HG03565 (cell line): ENCODE measurements at regions not wholly inside any gene's neighbourhood (a gene's known extent, or its start where the extent isn't known, plus 50 kb on each side); places are given as distances from the start of the nearest gene placed in this dataset.

ENCODE experiments used
- ATAC-seq: cut with Tn5 transposase; IDR thresholded peaks from one replicate; pipeline ENCODE4 v1.9.1; 2021; ENCODE audit warnings: mild to moderate bottlenecking, moderate library complexity; ENCODE audit not compliant: unreplicated experiment

DNA sequence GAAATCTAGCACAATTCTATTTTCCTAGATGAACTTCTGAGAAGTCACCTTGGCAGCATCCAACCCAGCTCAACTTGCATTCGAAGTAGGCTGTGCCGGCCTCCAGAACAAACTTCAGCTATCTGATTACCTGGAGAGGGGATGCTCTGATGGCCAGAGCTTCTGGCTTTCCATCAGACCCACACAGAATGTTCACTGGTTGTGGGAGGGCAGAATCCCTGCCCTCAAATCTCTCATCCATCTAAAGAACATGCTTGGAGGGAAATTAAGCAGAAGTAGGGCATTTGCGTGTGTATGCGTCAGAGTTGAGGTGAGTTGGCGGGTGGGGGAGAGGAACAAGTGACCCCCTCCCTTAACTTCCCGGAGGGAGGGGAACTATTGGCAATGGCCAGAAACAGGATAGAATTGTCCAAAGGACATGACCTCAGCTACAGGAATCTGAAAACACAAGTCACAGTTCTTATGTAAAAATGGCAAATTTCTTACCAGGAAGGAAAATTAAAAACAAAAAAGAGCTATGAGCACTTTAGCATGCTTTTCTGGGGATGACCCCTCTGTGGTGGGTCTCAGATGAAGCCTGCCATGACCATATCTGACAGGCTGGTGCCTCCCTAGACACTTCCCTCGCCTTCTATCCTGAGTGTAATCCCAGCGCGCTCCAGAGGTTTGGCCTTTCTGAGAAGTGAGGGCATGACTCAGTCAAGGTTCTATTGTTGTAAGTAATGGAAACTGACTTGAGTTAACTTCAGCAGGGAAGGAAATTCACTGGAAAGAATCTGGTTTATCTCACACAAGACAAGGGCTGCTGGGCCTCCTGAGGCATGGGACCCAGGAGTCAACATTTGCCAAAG is 278.8 kb downstream of the RPS24 start:
- no peak for ATAC-seq

DNA sequence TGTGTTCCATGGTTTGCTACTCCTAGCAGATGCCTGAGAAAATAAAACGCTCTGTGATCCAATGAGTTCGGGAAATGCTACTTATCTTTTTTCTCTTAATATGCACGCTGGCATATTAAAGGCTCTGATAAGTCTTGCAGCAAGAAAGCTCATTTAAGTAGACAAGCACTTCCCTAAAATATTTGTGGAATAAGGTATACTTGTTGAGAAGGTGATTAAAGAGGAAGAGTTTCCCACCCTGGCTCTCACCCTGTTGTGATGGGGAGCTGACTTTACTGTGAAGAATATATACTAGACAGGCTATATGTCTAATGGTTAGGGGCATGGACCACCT is 279.4 kb downstream of the RPS24 start:
- no peak for ATAC-seq

DNA sequence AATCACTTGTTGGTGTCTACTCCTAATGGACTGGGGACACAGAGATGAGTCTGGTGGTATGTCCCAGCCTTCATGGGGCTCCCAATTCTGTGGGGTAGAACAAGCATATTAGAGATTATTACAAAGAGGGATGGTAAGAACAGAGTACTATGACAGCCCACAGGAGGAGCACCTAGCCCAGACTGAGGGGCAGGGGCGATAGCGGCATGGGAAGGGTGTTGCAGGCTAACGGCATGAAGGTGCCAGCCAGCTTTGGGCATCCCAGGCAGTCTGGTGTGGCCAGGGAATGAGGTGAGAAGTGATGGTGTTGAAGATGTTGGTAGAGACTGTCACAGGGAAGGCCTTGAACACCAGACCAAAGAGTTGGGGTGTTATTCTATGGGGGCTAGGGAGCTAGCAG is 280.0 kb downstream of the RPS24 start:
- no peak for ATAC-seq

DNA sequence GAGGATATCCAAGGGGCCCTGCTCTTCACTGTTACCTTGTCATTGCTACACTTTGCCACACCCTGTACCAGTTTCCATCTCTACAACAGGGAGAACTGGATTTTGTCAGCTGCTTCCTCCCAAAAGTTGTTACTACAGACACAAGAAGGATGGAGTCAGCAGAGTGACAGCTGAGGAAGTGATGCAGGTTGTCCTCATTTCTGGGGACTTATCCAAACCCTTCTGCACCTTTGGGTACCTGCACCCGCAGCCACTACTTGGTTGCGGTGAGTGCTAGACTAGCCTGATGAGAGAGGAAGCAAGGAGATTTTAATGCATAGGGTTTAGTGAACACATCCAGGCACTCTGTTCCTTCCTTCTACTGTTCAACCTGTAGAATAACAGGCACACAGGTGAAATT is 281.0 kb downstream of the RPS24 start:
- ATAC-seq: no peak

DNA sequence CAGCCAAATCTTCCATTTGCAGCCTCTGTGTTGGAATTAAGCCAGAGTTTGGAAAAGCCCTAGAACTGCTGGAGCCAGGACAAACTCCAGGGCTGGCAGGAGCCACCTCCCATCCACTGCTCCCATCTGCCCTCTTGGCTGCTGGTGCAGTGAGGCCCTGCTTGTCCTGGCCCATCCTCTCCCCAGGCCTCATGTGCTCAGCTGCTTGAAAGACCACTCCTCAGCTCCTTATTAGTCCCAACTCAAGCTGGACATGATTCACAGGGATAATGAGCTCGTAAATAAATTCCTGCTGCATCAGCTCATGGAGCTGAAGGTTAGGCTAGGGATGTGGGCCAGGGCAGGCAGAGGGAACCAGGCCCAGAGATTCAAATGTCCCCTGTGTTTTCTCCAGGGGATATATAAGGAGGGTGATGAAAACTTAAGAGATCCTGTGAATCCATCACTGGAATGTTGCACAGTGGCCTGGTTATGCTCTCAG is 282.8 kb downstream of the RPS24 start:
- ATAC-seq: no peak

DNA sequence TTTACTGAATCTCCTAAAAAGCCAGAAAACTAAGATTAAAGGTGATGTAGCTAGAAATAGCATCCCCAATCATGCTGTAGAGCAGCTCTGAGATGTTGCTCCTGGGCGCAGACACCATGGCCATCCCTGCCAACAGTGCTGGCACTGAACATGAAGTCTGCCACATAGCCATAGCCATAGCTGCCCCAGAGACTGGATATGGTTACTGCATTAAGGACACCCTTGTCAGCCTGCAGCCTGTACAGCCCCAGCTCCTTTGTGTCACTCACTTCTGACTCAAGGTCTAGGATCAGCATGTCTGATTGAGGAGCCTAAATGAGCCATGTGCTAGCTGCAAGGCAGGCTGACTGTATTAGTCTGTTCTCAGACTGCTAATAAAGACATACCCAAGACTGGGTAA is 284.6 kb downstream of the RPS24 start:
- ATAC-seq: no peak

DNA sequence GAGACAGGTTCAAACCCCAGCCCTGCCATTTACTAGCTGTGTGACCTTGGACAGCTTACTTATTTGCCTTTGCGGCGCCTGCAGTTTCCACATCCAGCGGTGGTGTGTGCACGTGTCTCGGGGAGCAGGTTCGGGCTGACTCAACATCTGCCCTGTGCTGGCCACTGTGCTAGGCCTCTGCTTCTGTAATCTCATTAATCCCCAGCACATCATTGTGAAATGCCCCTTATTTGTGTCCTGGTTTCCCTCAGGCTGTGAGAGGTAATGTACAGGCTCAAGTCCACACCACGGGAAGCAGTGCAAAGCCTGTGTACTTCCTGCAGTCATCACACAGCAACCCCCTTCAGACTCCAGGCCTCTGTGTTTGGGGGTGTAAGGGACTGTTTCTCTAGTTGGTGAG is 285.7 kb downstream of the RPS24 start:
- no peak for ATAC-seq

DNA sequence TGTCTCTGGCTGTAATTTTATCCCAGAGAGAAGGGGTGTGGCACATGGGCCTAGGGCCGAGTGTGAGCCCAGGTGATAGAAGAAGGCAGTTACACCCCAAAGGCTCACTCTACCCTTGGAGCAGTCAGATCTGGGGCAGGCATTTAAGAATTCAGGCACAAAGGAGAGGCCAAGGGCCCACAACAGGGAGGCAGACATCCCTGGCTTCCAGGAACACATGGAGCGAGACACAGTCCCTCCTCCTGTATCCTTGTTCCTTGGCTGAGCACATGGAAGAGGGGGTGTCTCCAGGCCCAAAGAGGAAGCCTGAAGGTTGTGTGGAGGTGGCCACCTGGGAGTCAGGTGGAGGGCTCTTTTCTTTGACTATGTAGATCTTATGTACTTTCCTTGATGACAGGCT is 286.2 kb downstream of the RPS24 start:
- no peak for ATAC-seq

DNA sequence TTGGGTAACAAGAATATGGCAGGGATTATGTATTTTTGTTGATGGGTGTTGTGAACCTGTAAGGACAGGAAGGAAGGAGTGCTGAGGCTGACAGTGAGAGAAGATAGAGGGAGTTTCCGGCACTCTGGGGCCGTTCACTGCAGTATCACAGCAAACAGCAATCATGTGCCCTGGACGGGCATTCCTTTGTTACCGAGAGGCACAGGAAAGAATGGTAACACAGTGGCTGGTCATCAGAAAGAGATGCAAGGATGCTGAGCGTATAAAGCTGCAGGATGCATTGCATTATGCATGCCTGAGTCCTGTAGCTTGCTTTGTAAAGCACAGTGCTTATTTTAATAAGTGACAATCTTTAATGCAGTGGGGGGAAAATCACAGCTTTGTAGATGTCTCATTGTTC is 286.8 kb downstream of the RPS24 start:
- no peak for ATAC-seq

DNA sequence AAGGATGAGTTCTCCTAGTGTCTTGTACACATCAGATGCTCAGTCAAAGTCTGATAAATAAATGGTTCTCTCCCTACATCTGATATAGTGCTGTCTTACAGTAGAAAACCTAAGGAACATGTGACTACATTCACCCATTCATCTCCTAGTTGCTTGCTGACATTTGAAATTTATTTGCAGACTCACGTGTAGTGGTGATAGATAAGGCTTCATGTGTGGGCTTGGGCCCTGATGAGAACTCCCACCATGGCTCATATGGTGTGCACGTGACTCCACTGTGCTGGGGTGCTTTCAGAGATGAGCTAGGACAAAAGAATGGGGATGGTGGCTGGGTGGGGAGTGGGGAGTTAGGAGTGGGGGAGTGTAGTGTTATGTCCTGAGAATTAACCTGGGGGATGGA is 287.3 kb downstream of the RPS24 start:
- no peak for ATAC-seq

DNA sequence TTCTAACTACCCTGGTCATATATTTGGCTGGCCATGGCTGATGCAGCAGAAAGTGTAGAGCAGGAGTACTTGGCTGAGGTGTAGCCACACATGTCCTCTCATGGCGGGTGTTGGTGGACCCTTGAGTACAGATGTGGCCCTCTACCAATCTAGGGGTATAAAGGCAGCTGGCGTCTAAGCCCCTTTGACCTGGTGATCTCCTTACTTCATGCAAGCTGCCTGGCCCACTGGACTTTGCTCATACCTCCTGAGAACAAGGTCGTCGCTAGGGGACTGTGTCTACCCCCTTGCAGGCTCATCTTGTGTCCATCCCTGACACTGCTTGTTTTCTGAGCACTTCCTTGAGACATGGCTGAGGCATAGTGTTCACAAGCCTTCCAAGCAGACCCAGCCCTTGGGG is 287.8 kb downstream of the RPS24 start:
- no peak for ATAC-seq

DNA sequence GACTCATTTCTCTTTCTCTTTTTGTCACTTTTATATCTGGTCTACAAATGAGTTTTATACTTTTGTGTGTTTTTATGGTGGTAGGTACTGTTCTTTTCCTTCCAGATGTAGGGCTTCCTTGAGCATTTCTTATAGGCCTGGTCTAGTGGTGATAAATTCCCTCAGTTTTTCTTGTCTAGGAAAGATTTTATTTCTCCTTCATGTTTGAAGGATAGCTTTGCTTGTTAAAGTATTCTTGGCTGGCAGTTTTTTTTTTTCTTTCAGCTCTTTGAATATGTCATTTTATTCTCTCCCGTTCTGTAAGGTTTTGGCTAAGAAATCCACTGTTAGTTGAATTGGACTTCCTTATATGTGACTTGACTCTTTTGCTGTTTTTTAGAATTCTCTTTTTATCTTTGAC is 292.7 kb downstream of the RPS24 start:
- no peak for ATAC-seq

DNA sequence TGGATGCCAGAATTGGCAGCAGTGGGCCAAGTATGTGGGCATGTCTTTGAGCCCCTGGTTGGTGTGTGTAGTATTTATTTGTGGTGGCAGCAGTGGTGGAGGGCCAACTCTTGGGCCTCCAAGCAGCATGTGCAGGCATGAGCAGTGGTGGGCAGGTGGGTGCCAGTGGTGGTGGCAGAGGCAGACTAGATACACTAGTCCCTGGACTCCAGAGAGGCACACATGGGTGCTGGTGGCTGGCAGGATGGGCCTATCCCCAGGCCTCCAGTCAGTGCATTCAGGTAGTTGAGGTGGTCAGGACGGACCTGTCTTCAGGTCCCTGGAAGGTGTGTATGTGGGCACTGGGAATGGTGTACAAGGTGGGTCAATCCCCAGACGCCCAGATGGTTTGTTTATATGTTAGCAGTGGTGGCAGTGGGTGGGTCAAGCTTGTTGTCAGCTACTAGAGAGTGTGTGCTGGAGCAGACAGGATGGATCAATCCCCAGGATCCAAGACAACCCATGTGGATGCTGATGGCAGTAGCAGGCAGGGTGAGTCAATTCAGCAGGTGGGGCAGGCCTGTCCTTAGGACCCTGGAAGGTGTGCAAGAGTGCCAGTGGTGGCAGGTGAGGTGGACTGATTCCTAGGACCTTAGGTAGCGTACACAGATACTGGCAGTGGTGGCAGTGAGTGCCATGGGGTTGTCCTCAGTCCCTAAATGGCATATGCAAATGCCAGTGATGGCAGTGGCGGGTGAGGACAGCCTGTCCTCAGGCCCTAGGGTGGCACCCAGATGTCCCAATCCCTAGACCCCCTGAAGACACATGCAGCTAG is 294.3 kb downstream of the RPS24 start:
- ATAC-seq: no peak

DNA sequence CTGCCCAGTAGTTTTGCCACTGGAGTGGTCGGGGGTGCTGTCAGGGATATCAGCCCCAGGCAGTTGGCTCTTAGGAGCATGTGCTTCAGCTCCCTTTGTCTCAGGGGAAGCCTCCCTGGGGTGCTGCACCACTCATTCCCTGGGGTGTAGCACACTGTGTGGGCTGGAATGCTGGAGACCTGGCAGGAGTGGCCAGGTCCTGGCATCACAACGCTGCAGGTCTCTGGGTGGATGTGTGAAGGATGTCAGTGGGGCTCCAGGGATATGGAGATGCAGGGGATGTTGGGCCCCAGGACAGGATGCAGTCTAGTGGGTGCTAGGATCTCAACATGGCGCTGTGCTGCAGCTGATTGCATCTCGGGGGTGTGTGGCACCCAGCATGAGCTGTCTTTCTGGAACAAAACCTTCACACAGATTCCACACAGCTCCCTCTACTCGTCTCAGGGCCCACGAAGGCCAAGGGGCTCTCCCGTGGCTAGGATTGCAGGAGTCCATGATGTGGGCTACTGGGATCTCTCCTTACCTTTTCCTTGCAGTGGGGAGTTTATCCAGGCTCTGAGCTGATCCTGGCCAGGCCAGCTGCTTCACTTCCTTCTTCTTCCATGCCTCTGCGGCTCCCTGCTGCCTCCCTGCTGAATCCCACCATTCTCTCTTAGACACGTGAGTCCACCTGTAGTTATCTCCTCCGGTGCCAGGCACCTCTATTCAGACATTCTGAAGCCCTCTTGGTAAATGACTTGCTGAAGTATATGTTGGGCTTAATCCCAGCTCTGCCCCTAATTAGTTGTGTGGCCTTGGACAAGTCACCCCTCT is 295.1 kb downstream of the RPS24 start:
- no peak for ATAC-seq

DNA sequence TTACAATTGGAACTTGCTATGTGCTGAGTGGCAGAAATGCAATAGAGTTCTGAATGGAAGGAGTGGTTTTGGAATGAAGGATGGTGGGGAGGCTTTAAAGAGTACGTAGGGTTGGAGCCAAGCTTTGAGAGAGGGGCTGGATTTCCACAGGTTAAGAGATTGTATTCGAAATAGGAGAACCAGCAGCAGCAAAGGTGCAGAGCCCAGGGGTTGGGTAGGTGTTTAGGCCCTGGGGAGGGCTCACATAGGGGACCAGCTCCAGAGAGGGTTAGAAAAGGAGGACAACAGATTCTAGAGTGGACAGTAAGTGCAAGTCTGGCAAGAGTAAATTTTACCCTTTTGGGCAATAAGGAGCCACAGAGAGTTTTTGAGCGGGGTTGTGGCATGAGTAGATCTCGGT is 297.2 kb downstream of the RPS24 start:
- ATAC-seq: no peak

DNA sequence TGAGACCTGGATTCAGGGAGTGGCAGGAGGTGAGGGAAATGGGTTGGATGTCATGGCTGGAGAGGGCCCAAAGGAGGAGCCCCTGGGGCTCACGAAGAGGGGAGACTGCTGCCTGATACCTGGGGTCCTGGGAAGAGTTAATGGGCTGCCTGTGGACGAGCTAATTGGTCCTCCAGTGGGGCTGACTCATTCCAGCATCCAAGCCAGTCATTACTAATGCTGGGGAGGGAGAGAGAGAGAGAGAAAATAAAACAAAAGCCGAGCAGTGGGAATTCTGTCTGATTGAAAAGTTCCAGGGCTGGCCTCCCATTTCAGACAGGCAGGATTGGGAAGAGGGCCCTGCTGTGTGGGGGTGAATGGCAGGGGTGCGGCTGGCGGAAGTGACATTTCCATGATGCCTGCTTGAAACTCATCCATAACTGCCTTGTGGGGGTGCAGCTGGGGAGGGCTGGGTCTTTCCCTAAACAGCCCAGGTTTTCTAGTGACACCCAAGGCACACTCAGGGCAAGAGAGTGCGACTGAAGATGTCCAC is 297.8 kb downstream of the RPS24 start:
- no peak for ATAC-seq

DNA sequence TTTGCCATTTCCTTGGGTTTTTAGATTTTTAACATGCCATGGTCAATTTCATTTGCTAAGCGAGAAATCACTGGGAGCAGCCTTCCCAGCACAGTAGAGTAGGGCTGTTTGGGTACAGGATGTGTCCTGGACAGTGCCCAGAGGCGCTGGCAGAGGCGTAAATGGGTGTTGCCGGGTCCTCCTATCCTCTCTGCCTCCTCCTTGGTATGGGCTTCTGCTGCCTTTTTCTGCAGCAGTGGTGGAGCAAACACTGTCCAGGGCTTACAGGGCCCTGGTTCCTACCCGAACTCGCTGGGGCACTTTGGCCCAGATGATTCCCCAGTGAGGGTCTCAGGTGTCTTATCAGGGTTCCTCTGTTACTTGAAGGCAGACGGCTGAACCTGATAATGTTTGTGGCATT is 298.3 kb downstream of the RPS24 start:
- no peak for ATAC-seq

DNA sequence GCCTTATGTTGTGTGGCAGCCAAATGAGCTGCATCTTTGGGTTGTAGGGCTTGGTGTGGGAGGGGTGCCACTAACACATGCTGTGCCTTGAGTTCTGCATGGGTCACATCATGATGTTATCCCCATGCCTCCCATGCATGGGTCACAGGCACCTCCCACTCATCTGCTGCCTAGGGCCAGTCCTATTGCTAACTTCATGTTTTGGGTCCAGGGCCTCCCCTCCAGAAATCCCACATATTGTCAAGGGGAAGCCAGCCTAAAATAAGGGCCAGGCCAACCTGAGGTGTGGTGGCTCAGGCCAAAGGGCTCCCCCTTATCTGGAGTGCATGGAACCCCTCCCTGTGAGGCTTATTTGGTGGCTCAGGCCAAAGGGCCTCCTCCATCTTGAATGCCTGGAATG is 299.0 kb downstream of the RPS24 start:
- no peak for ATAC-seq

DNA sequence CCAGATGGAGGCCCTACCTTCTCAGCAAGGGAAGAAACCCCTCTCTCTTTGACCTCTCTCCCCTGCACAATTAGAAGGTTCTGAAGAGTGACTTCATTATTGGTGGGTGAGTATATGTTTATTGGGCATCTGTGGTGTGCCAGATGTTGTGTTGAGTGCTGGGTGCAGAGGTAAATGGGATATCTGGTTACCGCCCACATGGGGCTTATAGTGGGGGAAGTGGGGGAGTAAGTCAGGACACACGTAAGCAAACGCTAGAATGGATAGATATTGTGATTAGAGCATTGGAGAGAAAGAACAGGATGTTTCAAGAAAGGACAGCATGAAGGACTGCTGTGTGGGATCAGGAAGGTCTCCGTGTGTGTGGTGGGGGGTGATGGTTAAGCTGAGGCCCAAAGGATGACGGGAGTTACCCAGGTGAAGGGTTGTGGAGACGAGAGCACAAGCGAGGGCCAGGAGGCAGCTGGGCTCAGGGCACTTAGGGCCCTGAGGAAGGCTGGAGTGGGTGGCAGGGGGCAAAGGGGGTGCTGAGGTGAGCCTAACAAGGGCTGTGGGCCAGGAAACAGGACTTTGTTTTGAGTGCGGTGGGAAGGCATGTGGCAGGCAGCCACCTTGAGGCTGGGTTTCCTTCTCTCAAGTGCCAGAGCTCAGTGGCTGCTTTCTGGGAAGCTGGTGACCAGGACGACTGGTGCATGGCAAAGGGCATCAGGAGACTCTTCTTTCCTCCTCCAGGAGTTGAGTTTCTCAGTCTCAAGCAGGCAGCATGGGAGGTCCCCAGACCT is 299.9 kb downstream of the RPS24 start:
- no peak for ATAC-seq

DNA sequence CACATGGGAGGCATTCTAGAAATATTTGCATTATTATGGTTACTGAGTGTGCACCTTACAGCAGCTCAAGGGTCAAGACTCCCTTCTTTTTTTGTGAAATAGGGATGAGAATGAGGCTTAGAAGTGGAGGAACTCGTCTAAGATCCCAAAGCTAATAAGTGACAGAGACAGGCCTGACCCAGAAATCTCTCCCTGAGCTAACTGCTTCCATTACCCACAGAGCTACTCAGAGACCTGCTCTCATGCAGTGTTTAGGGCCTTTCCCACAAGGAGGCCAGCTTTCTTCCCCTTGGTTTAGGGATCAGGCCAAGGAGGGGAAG is 301.7 kb downstream of the RPS24 start:
- no peak for ATAC-seq
